GM12873 (cell line): ENCODE measurements at regions not wholly inside any gene's neighbourhood (a gene's known extent, or its start where the extent isn't known, plus 50 kb on each side); places are given as distances from the start of the nearest gene placed in this dataset.

Experiments
- TF ChIP-seq, protein P1 (sequence below): IDR thresholded peaks from 2 replicates; pipeline ENCODE4 v1.5.1; 2012; ENCODE audit warnings: low read depth, mild to moderate bottlenecking, moderate library complexity, low read length, control low read depth; ENCODE audit not compliant: insufficient read depth; ENCODE audit errors: missing control alignments

DNA sequence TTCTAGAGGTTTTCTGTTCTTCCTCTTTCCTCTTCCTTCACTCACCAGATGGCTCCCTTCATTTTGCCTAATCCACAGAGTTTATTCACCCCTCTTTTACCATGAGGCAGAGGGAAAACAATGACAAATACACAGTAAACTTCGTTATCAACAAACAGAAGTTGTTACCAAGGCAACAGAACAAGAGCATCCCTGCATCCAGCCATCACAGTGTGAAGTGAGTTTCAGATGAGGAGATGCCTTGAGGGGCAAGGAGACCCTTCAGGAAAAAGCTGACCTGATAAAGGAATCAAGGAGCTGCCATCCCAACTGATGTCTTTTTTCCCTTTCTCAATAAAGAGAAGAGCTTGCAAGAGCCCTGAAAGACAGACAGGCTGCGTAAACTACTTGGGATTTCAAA, 195.3 kb downstream of the BRINP2 start:
- TF ChIP-seq, protein P1, sequence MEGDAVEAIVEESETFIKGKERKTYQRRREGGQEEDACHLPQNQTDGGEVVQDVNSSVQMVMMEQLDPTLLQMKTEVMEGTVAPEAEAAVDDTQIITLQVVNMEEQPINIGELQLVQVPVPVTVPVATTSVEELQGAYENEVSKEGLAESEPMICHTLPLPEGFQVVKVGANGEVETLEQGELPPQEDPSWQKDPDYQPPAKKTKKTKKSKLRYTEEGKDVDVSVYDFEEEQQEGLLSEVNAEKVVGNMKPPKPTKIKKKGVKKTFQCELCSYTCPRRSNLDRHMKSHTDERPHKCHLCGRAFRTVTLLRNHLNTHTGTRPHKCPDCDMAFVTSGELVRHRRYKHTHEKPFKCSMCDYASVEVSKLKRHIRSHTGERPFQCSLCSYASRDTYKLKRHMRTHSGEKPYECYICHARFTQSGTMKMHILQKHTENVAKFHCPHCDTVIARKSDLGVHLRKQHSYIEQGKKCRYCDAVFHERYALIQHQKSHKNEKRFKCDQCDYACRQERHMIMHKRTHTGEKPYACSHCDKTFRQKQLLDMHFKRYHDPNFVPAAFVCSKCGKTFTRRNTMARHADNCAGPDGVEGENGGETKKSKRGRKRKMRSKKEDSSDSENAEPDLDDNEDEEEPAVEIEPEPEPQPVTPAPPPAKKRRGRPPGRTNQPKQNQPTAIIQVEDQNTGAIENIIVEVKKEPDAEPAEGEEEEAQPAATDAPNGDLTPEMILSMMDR = no peak

DNA sequence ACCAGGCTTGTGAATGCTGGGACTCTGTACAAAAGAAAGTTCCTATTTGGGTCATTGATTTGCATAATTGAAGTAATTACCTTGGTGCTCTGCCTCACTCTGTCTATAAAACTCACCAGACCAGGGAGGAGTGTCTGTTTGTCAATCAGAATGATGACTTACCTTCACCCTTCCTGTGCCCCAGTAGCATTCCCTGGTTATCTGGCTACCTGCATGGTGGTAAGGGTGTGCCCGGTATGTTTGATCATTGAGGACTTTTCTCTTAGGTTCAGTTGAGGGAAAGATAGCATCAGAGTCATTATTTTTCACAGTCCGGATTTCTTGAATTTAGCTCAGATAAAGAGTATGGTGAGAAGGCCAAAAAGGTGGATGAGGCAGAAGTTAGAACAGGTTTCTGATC, 190.0 kb downstream of the BRINP2 start:
- TF ChIP-seq, protein P1 = no peak

DNA sequence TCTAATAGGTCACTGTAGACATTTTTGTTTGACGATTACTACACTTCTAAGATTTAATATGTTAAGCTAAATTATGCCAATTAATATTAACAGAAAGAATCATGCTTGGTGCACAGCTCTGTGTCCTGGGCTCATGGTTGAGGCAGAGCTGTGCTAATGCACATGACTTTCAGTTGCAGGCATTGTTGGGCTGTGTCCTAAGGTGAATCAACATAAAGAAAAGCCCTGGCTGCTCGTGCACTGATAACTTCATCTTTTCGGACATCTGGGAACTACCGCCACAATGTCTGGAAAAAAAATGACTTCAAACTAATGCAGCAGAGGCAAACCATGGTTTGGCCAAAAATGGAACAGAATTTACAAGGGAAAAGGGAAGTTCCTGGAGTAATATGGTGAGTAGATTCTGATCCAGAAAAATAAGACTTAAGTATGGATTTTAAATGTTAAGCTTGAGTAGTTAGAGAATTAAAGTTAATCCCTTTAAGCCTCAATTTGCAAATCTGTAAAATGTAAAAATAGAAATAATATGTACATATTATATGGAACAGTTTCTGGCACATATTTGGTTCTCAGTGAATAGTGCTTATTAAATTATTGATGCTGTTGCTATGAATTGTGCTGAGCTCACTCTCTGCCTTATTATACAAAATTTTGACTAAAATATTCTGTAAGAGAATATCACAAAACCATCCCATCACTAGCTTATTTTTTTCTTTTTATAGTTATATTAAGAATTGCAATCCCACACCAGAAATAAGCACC, 186.1 kb downstream of the BRINP2 start:
- TF ChIP-seq, protein P1 = no peak

DNA sequence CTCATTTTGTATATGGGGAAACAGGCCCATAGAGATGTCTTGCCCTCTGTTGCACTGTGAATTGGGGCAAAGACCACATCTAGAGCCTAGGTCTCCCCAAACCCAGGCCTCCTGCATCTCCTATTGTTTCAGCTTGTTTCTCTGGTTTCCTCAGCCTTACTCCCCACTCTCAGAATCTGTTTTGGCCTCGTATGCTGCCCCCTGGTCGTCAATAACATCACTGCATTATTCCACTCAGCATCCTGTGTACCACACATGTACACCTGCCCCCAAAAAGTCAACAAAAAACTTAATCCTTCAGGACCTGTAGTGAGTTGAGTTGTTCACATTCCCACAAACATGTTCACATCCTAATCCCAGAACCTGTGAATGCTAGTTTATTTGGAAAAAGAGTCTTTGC, 184.8 kb downstream of the BRINP2 start:
- TF ChIP-seq, protein P1 = peak; percentile 60

DNA sequence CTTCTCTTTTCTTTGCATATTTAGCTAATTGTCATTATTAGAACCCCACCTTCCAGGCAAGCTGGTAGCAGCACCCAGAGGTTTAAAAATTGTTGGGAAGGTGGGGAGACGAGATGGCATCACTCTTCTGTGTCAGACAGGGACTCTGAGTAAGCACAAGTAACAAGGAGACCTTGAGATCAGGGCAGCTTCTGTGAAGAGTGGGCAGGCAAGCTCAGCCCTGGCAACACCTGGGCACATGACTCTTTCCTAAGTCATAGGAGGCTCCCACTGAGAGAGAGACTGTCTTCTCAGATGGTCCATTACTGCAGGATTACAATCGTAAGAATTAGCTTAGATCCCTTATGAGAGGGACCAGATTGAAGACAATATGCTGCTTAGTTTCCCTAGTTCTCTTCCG, 183.5 kb downstream of the BRINP2 start:
- TF ChIP-seq, protein P1 = no peak

DNA sequence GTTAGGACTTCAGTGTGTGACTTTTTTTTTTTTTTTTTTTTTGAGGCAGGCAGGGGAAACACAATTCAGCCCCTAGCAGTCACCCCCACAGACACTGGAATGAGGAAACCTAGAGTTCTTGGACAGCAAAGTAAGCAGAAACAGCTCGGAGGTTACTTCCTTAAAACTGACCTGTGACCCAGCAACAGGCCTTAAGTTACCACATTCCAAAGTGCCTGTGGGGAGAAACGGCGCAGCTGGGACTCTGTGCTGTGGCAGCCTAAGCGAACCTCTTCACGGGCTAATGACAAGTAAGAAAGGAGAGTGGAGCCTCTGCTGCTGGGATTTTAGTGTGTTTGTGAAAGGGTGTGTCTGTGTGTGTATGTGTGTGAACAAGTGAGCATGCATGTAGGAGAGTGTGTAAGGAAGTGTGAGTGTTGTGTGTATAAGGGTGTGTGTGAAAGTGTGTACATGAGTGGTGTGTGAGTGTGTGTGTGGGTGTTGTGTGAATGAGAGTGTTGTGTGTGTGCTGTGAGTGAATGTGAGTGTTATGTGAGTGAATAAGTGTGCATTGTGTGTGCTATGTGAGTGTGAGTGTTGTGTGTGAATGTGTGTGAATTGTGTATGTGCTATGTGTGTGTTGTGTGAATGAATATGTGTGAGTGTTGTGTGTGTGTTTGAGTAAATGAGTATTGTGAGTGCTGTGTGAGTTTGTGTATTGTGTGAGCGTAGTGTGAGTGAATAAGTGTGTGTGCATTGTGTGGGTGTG, 180.8 kb downstream of the BRINP2 start:
- TF ChIP-seq, protein P1 = no peak

DNA sequence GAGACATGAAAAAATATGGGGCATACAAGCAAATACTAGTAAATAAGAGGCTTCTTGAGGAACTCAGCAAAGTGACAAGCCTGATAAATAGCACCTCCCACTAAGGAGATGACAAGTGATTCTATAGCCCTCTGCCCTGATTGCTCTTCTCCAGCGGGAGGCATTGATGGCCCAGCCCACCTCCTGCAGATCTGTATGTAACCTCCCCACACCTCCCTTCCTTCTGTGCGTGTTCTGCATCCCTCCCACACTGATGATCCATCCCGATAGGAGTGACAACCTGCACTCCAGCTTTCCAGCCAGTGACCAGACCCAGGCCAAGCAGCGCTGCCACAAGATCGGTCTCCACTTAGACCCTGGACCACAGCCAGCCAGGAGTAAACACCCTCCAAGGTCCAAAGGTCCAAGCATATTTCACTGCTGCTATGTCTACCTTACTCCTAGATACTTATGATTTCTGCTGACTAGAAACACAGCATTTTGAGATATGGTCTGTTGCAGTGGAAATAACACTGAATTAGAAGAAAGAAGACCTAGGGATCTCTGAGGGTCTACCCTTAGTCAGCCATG, 176.1 kb downstream of the BRINP2 start:
- TF ChIP-seq, protein P1 = no peak
